Activated CD8-positive, alpha-beta memory T cell treated with anti-CD3 and anti-CD28 coated beads for 24 hours (primary cell): ENCODE measurements at regions not wholly inside any gene's neighbourhood (a gene's known extent, or its start where the extent isn't known, plus 50 kb on each side); places are given as distances from the start of the nearest gene placed in this dataset.
A peak's percentile ranks its signal among the peaks of the same experiment; 100 is the strongest.
"Not testable (repeated sequence)": the region's sequence is repeated elsewhere in the genome, so short reads cannot be mapped to it uniquely, and the experiment has no call there.

ENCODE experiments used
- DNase-seq: peaks from one replicate; pipeline ENCODE4 v3.0.0-alpha.2; 2020

GRCh38 chr12:111271674-111272418 lies 97.0 kb downstream of the PHETA1 start:
- no peak for DNase-seq

- DNase-seq, result no peak
These were observed 98.1 kb downstream of the PHETA1 start for GRCh38 chr12:111270774-111271173.

- no peak for DNase-seq
These were observed 98.7 kb downstream of the PHETA1 start for GRCh38 chr12:111270239-111270638.

GRCh38 chr12:111269718-111270117 lies 99.2 kb downstream of the PHETA1 start:
- no peak for DNase-seq

GRCh38 chr12:111268738-111269572 lies 99.9 kb downstream of the PHETA1 start:
- peak; percentile 62 for DNase-seq

GRCh38 chr12:111267144-111267543 lies 101.8 kb downstream of the PHETA1 start:
- DNase-seq, result no peak

- DNase-seq, result no peak
These were observed 106.8 kb downstream of the PHETA1 start for GRCh38 chr12:111261911-111262676.

GRCh38 chr12:111260732-111261131 lies 108.2 kb downstream of the PHETA1 start:
- DNase-seq, result no peak

- no peak for DNase-seq
These were observed 109.7 kb downstream of the PHETA1 start for GRCh38 chr12:111259231-111259630.

- not testable (repeated sequence) for DNase-seq
These were observed 110.8 kb downstream of the PHETA1 start for GRCh38 chr12:111258081-111258480.

GRCh38 chr12:111257435-111257902 lies 111.4 kb downstream of the PHETA1 start:
- no peak for DNase-seq

GRCh38 chr12:111256629-111257434 lies 112.1 kb downstream of the PHETA1 start:
- DNase-seq, result no peak

- no peak for DNase-seq
These were observed 113.6 kb downstream of the PHETA1 start for GRCh38 chr12:111255261-111255660.

GRCh38 chr12:111254106-111254505 lies 114.8 kb downstream of the PHETA1 start:
- no peak for DNase-seq

GRCh38 chr12:111253213-111253612 lies 115.7 kb downstream of the PHETA1 start:
- DNase-seq, result no peak

GRCh38 chr12:111251787-111252186 lies 117.1 kb downstream of the PHETA1 start:
- no peak for DNase-seq

GRCh38 chr12:111251058-111251730 lies 117.7 kb downstream of the PHETA1 start:
- DNase-seq, result no peak

GRCh38 chr12:111250251-111250881 lies 118.5 kb downstream of the PHETA1 start:
- no peak for DNase-seq

- no peak for DNase-seq
These were observed 119.1 kb downstream of the PHETA1 start for GRCh38 chr12:111249757-111250156.

GRCh38 chr12:111249018-111249370 lies 119.9 kb downstream of the PHETA1 start:
- DNase-seq, result no peak
